GM12865 (cell line): ENCODE measurements at regions not wholly inside any gene's neighbourhood (a gene's known extent, or its start where the extent isn't known, plus 50 kb on each side); places are given as distances from the start of the nearest gene placed in this dataset.

Source experiments
- DNase-seq: peaks from one replicate; pipeline ENCODE4 v3.0.0; 2010; ENCODE audit warnings: low read depth
- H3K4me3 ChIP-seq: 2 replicates; pipeline ENCODE4 v1.5.1; 2011; ENCODE audit warnings: mild to moderate bottlenecking, low read depth, low read length, control low read depth
- TF ChIP-seq, protein P1 (sequence below): IDR thresholded peaks from 2 replicates; pipeline ENCODE4 v1.5.1; 2011; ENCODE audit warnings: low read length, control low read depth, low read depth, inconsistent platforms; ENCODE audit not compliant: insufficient read depth; ENCODE audit errors: missing control alignments

DNA sequence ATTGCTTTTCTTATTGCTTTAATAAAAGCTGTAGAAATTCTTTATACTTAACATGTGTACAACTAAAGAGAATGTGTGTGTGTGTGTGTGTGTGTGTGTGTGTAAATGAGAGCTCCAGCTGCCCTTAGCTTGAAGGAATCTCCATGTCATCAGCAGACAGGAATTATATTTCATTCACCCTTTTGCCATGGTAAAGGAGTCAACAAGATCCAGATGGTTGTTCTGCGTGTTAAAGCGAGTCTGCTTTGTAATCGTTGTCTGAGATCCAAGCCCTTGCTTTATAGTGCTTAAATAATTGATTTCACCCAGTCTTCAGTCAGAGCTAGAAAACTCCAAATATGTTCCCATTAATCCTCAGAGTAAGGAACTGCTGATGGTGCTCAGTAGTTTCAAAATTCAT, 285.5 kb downstream of the PDGFC start:
- H3K4me3 ChIP-seq: no peak overlapping the region
- DNase-seq: no peak
- TF ChIP-seq, protein P1, sequence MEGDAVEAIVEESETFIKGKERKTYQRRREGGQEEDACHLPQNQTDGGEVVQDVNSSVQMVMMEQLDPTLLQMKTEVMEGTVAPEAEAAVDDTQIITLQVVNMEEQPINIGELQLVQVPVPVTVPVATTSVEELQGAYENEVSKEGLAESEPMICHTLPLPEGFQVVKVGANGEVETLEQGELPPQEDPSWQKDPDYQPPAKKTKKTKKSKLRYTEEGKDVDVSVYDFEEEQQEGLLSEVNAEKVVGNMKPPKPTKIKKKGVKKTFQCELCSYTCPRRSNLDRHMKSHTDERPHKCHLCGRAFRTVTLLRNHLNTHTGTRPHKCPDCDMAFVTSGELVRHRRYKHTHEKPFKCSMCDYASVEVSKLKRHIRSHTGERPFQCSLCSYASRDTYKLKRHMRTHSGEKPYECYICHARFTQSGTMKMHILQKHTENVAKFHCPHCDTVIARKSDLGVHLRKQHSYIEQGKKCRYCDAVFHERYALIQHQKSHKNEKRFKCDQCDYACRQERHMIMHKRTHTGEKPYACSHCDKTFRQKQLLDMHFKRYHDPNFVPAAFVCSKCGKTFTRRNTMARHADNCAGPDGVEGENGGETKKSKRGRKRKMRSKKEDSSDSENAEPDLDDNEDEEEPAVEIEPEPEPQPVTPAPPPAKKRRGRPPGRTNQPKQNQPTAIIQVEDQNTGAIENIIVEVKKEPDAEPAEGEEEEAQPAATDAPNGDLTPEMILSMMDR: no peak

DNA sequence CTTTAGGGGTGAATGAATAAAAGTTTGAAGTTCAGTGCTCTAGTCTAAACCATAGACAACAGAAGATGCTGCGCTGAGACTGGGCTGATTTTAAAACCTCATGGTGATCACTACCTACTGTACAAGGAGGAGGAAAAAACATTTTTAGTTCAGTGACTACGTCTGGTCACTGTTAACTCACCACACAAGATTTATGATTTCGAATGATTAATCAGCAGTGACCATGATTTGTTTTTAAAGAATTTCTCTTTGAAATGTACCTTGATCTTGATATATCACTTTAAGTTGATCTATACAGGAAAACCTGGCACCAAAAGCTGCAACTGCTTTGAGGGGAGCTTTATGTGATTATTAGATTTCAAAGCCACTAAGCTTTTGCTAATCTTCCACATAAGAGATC, 286.3 kb downstream of the PDGFC start:
- no peak overlapping the region for H3K4me3 ChIP-seq
- no peak for DNase-seq
- TF ChIP-seq, protein P1: no peak

DNA sequence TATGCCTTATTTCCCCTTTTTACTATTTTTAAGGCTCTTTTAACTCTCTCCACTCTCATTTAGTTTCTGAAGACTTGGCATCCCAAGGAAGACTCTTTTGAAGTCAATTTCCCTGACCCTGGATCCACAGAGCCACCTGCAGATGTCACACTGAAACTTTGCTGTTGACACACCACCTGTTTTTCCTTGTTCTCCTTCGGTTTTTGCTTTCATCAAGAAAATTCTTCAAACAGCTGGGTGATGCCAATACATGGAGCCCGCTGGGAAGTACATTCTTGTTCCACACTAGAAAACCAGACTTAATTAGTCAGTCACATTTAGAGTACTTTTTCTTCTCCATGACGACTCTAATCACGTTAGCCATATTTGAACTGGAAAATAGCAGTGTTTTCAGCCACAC, 293.9 kb downstream of the PDGFC start:
- TF ChIP-seq, protein P1: no peak
- DNase-seq: no peak
- H3K4me3 ChIP-seq: no peak overlapping the region

DNA sequence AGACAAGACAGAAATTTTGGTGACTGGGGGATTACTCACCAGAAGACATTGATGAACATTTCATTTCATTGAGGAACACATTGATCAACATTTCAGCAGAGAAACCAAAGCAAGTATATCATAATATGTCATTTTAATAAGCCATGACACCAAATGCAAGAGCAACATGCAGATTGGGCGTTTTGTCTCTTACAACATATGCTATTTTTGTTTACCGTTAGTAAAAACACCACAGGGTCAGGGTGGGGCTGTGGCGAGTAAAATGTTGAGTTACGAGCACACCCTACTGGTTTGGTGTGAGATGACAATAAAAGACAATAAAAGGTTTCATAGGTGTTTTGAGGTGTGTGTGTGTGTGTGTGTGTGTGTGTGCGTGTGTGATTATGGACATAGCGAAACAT, 294.5 kb downstream of the PDGFC start:
- DNase-seq: peak; percentile 63
- H3K4me3 ChIP-seq: no peak overlapping the region
- TF ChIP-seq, protein P1: peak; percentile 37

DNA sequence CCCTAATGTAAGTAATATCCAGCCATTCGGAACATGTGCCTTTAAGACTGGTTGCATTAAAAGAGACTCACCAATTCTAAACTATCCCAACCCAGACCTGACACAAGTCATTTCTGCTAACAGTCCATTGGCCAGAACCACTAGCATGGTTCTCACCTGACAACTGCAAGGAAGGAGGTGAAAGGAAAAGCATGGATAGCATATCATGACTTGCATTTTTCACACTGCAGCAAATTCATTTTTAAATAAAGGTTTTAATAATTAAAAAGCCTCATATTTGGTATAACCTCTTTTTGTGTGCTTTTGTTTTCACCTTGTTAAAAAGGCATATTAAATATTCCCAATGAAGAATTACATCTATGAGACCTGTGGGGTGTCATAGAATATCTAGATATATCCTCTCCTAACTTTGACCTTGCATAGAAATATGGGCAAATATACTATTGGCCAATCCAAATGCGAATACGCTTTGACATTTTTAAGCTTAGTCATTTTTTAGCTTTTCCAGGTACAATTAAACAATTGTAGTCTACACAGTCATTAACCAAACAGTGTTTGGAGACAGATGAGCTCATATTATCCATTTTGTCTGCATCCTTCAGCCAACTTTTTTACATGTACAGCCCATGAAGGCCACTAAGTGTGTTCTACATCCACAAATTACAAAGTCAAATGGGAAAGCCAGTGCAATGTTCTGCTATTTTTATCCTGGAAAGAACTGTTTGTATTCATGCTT, 295.3 kb downstream of the PDGFC start:
- TF ChIP-seq, protein P1: no peak
- no peak for DNase-seq
- H3K4me3 ChIP-seq: no peak overlapping the region

DNA sequence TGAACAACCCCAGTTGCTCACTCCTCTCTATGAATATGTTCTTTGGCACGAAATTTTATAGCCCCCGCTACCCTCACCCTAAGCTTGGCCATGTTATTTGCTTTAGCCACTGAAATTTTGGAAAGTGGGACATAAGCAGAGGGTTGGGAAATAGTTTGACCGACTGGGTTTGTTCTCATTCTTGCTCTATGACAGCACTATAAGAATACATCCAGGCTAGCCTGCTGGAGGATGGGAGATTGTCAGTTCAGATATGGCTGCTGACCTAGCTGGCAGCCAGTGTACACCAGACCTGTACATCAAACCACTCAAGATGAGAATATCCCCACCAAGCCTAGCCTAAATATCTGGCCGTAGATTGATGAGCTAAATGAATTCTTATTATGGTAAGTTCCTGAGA, 298.1 kb downstream of the PDGFC start:
- no peak for DNase-seq
- no peak overlapping the region for H3K4me3 ChIP-seq
- TF ChIP-seq, protein P1: no peak
